ENCODE measurements at regions not wholly inside any gene's neighbourhood (a gene's known extent, or its start where the extent isn't known, plus 50 kb on each side); places are given as distances from the start of the nearest gene placed in this dataset.

GRCh38 chr7:46744957-46745706 is 824.1 kb upstream of the IGFBP3 start:
- TF ChIP-seq CTCF (IDR thresholded peaks at IDR 0.05) (no peak), POLR2A (IDR thresholded peaks at IDR 0.05) (no peak)
